A549 (cell line): ENCODE measurements at regions not wholly inside any gene's neighbourhood (a gene's known extent, or its start where the extent isn't known, plus 50 kb on each side); places are given as distances from the start of the nearest gene placed in this dataset.

Experiments
- ATAC-seq, 2 experiments: fragments of 200-7000 bp in 1 of 2; fragments of >200 bp in 1 of 2; cut with Nextera tagmentation in 1 of 2; cut with Tn5 transposase in 1 of 2; 3 replicates each; pipeline versions ENCODE4 v1.8.0 to v1.9.1; 2018 to 2020; ENCODE audit warnings: mild to moderate bottlenecking in 1 of 2, moderate library complexity in 1 of 2
- CTCF ChIA-PET: fragments of 300-600 bp; sonication (Branson Sonifier 250); formaldehyde crosslinking; extraction: SDS; loops from one replicate; lab custom pipeline; 2021; ENCODE audit warnings: antibody characterized with exemption, inconsistent platforms; lab: Yijun Ruan, JAX
- POLR2A ChIA-PET: fragments of 350-600 bp; formaldehyde crosslinking; extraction: SDS; loops from one replicate; lab custom pipeline; 2021; ENCODE audit warnings: antibody characterized with exemption, inconsistent platforms; lab: Yijun Ruan, JAX
- DNase-seq, 2 experiments: peaks; one replicate each; pipeline versions ENCODE4 v3.0.0 to v3.0.0-alpha.2; 2011 to 2016; ENCODE audit warnings: low read depth in 1 of 2, low spot score in 1 of 2
- FAIRE-seq: peaks from 2 replicates; lab custom pipeline; 2011; peaks lifted over from hg19 to GRCh38; lab: Jason Lieb, UNC
- H3K27ac ChIP-seq, 2 experiments: fragments of >200 bp; sonication (Bioruptor Twin); formaldehyde crosslinking; 3 replicates each; pipeline ENCODE4 v1.5.1; 2016 to 2017
- H3K4me1 ChIP-seq: fragments of >200 bp; sonication (Bioruptor Twin); formaldehyde crosslinking; 3 replicates; pipeline ENCODE4 v1.6.1; 2016
- H3K4me2 ChIP-seq: fragments of >200 bp; sonication (Bioruptor Twin); formaldehyde crosslinking; 3 replicates; pipeline ENCODE4 v1.6.1; 2016
- H3K4me3 ChIP-seq: fragments of >200 bp; sonication (Bioruptor Twin); formaldehyde crosslinking; 3 replicates; pipeline ENCODE4 v1.5.1; 2016
- H3K9me3 ChIP-seq: fragments of >200 bp; sonication (Bioruptor Twin); formaldehyde crosslinking; 3 replicates; pipeline ENCODE4 v1.6.1; 2016
- BHLHE40 ChIP-seq: IDR thresholded peaks from 2 replicates; pipeline ENCODE4 v1.6.1; 2012; ENCODE audit warnings: low read depth, low read length, inconsistent platforms
- CHD2 ChIP-seq: fragments of 150-350 bp; IDR thresholded peaks from 2 replicates; pipeline ENCODE4 v1.6.1; 2014; ENCODE audit warnings: low read length; ENCODE audit not compliant: partially characterized antibody
- EP300 ChIP-seq, 2 experiments: fragments of >200 bp; sonication (Bioruptor Twin); formaldehyde crosslinking; IDR thresholded peaks; 2 replicates in 1 of 2; 3 replicates in 1 of 2; pipeline ENCODE4 v1.6.1; 2016 to 2017
- ESRRA ChIP-seq: fragments of 150-350 bp; IDR thresholded peaks from 2 replicates; pipeline ENCODE4 v1.6.1; 2014; ENCODE audit warnings: mild to moderate bottlenecking, low read length, borderline replicate concordance
- FOSB ChIP-seq: fragments of 250-450 bp; sonication (Bioruptor Pico); IDR thresholded peaks from 2 replicates; pipeline ENCODE4 v1.5.0; 2020; ENCODE audit warnings: mild to moderate bottlenecking, moderate library complexity
- FOXS1 ChIP-seq: fragments of 250-450 bp; sonication (Bioruptor Pico); IDR thresholded peaks from 2 replicates; pipeline ENCODE4 v1.5.0; 2020; ENCODE audit warnings: mild to moderate bottlenecking, moderate library complexity
- HEYL ChIP-seq: fragments of 250-450 bp; sonication (Bioruptor Pico); IDR thresholded peaks from 2 replicates; pipeline ENCODE4 v1.8.0; 2021; ENCODE audit warnings: mild to moderate bottlenecking, moderate library complexity
- HOXA7 ChIP-seq: fragments of 250-450 bp; sonication (Bioruptor Pico); IDR thresholded peaks from 2 replicates; pipeline ENCODE4 v1.5.0; 2020; ENCODE audit warnings: mild to moderate bottlenecking, moderate library complexity
- MAFK ChIP-seq: fragments of 450-650 bp; IDR thresholded peaks from 2 replicates; pipeline ENCODE4 v1.6.1; 2014; ENCODE audit not compliant: partially characterized antibody
- NFE2L2 ChIP-seq: fragments of 150-350 bp; conservative IDR thresholded peaks from 2 replicates; pipeline ENCODE4 v1.6.1; 2014; ENCODE audit warnings: low read length
- POLR2AphosphoS2 ChIP-seq: conservative IDR thresholded peaks from 2 replicates; pipeline ENCODE4 v1.6.1; 2012; ENCODE audit warnings: low read length, improper control_type of control experiment, inconsistent platforms
- RAD21 ChIP-seq, 2 experiments: fragments of >200 bp in 1 of 2; sonication (Bioruptor Twin) in 1 of 2; formaldehyde crosslinking in 1 of 2; IDR thresholded peaks in 1 of 2; conservative IDR thresholded peaks in 1 of 2; 2 replicates in 1 of 2; 3 replicates in 1 of 2; pipeline ENCODE4 v1.6.1; 2012 to 2018; ENCODE audit warnings: inconsistent platforms in 1 of 2
- RFX5 ChIP-seq: fragments of 450-650 bp; IDR thresholded peaks from 2 replicates; pipeline ENCODE4 v1.7.1; 2014; ENCODE audit warnings: antibody characterized with exemption, mild to moderate bottlenecking, moderate library complexity
- SMC3 ChIP-seq: fragments of >200 bp; sonication (Bioruptor Twin); formaldehyde crosslinking; IDR thresholded peaks from 3 replicates; pipeline ENCODE4 v1.6.1; 2018; ENCODE audit warnings: inconsistent platforms
- ZC3H11A ChIP-seq: fragments of 450-650 bp; IDR thresholded peaks from 2 replicates; pipeline ENCODE4 v1.6.1; 2014; ENCODE audit warnings: antibody characterized with exemption, mild to moderate bottlenecking
- WGBS: methylation state at CpG from one replicate; pipeline ENCODE4 v1.1.6; 2017; ENCODE audit errors: missing lambda C conversion rate; 5-methylcytosine and 5-hydroxymethylcytosine counted together
- TF ChIP-seq, protein P1 (sequence below): fragments of 250-450 bp; sonication (Bioruptor Pico); IDR thresholded peaks from 2 replicates; pipeline ENCODE4 v1.5.0; 2020; ENCODE audit warnings: low read depth, mild to moderate bottlenecking, moderate library complexity
- TF ChIP-seq, protein P2 (sequence below): fragments of 450-650 bp; IDR thresholded peaks from 2 replicates; pipeline ENCODE4 v1.6.1; 2014; ENCODE audit warnings: antibody characterized with exemption
- TF ChIP-seq, protein P3 (sequence below): fragments of >200 bp; sonication (Bioruptor Twin); formaldehyde crosslinking; IDR thresholded peaks from 3 replicates; pipeline ENCODE4 v1.5.1; 2016
- TF ChIP-seq, protein P4 (sequence below): fragments of >200 bp; sonication (Bioruptor Twin); formaldehyde crosslinking; IDR thresholded peaks from 3 replicates; pipeline ENCODE4 v1.6.1; 2016

DNA sequence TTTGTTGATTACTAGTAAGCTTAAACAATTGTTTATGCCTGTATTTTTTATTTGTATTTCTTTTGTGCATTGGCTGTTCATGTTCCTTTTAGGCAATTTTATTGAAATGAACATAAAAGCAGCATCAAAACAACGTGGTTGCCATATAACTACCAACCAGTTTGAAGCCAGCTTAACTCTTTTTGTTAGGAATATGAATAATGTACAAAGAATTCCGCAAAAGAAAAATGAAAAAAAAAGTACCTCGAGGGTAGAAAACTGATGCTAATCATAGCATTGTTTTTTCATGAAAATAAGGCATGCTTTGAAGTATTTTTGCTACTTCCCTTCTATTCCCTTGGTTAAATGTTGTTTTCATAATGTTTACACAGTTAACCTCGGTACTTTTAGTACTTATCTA is 1024.0 kb upstream of the SLIT2 start:
- ChIA-PET CTCF (no interaction called here), POLR2A (no interaction called here)
- no peak for TF ChIP-seq ESRRA
- TF ChIP-seq FOSB (CRISPR knock-in tag), result no peak
- no peak for TF ChIP-seq EP300 (IDR thresholded peaks at IDR 0.05)
- TF ChIP-seq, protein P1, sequence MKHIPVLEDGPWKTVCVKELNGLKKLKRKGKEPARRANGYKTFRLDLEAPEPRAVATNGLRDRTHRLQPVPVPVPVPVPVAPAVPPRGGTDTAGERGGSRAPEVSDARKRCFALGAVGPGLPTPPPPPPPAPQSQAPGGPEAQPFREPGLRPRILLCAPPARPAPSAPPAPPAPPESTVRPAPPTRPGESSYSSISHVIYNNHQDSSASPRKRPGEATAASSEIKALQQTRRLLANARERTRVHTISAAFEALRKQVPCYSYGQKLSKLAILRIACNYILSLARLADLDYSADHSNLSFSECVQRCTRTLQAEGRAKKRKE (CRISPR knock-in tag), result no peak
- TF ChIP-seq, protein P2, sequence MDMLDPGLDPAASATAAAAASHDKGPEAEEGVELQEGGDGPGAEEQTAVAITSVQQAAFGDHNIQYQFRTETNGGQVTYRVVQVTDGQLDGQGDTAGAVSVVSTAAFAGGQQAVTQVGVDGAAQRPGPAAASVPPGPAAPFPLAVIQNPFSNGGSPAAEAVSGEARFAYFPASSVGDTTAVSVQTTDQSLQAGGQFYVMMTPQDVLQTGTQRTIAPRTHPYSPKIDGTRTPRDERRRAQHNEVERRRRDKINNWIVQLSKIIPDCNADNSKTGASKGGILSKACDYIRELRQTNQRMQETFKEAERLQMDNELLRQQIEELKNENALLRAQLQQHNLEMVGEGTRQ, result no peak
- no peak for TF ChIP-seq MAFK
- no peak for TF ChIP-seq POLR2AphosphoS2
- no peak for TF ChIP-seq HEYL (CRISPR knock-in tag)
- no peak for TF ChIP-seq ZC3H11A
- no peak for TF ChIP-seq RFX5
- TF ChIP-seq BHLHE40, result no peak
- no peak for TF ChIP-seq HOXA7
- TF ChIP-seq NFE2L2, result no peak
- 1% methylated on average over 4 of the region's 4 CpGs for WGBS
- H3K4me3 ChIP-seq, result no peak overlapping the region
- no peak overlapping the region for H3K4me2 ChIP-seq
- FAIRE-seq (no peak), DNase-seq (no peak), ATAC-seq (no peak)
- no peak overlapping the region for H3K27ac ChIP-seq
- H3K9me3 ChIP-seq, result no peaks in the 10 kb centered on the region
- no peaks in the 10 kb centered on the region for H3K4me1 ChIP-seq

DNA sequence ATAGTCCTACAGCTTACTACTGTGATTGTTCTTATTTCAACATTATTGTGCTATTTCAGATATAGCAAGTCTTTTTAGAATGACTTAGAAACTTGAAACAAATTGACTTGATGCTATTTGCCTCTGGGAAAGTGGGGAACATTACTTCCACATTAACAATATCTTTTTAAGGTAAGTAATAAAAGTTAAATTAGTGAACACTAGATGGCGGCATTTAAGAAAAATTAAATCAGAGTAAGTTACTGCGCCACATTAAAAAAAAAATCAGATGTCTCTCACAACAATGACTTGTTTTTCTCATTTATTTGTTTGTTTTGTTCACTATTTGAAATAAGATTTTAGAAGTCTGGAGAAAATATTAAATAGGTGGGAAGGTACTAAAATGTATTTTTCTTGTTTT is 1026.9 kb upstream of the SLIT2 start:
- H3K27ac ChIP-seq, result no peak overlapping the region
- no peak for FAIRE-seq
- no peak overlapping the region for H3K4me3 ChIP-seq
- no peak for ATAC-seq
- peak in 1 of 2 experiments; percentile 5 for DNase-seq
- POLR2A ChIA-PET, result no interaction called here
- no peak overlapping the region for H3K4me2 ChIP-seq
- WGBS, result 10% methylated on average over 2 of the region's 2 CpGs
- H3K4me1 ChIP-seq, result no peaks in the 10 kb centered on the region
- CTCF ChIA-PET, result no interaction called here
- H3K9me3 ChIP-seq, result no peaks in the 10 kb centered on the region
- TF ChIP-seq FOXS1 (CRISPR knock-in tag) (no peak), RAD21 (conservative IDR thresholded peaks at IDR 0.05 in 1 of 2, IDR thresholded peaks at IDR 0.05 in 1 of 2) (0 out of 5 replicates have a peak, but pooled peaks of 1 of the 2 experiments have one; percentile 17), SMC3 (0 out of 3 replicates have a peak, but pooled peaks have one; percentile 22), CHD2 (no peak)
- TF ChIP-seq, protein P3, sequence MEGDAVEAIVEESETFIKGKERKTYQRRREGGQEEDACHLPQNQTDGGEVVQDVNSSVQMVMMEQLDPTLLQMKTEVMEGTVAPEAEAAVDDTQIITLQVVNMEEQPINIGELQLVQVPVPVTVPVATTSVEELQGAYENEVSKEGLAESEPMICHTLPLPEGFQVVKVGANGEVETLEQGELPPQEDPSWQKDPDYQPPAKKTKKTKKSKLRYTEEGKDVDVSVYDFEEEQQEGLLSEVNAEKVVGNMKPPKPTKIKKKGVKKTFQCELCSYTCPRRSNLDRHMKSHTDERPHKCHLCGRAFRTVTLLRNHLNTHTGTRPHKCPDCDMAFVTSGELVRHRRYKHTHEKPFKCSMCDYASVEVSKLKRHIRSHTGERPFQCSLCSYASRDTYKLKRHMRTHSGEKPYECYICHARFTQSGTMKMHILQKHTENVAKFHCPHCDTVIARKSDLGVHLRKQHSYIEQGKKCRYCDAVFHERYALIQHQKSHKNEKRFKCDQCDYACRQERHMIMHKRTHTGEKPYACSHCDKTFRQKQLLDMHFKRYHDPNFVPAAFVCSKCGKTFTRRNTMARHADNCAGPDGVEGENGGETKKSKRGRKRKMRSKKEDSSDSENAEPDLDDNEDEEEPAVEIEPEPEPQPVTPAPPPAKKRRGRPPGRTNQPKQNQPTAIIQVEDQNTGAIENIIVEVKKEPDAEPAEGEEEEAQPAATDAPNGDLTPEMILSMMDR, result peak; percentile 24; the same call in 1 of the 3 replicates

DNA sequence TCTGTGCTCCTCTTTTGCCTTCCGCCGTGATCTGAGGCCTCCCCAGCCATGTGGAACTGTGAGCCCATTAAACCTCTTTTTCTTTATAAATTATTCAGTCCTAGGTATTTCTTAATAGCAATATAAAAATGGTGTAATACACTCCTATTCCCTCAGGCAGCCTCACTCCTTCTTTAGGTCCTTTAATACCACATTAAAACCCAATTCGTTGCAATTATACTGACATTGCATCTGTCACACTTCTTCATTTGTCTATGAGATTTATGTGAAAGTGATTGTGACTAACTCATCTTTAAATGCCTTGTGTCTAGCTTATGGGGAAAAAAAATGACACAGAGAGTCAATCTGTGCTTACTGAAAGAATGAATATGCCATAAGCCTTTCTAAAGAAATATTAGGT is 1035.2 kb upstream of the SLIT2 start:
- ChIA-PET CTCF (no interaction called here), POLR2A (no interaction called here)
- 6% methylated on average over 3 of the region's 3 CpGs for WGBS
- Histone ChIP-seq H3K9me3 (no peaks in the 10 kb centered on the region; the same call in 2 of the 3 replicates), H3K4me2 (no peak overlapping the region), H3K4me1 (no peaks in the 10 kb centered on the region), H3K27ac (no peak overlapping the region), H3K4me3 (no peak overlapping the region)
- ATAC-seq (no peak), DNase-seq (no peak), FAIRE-seq (no peak)
- TF ChIP-seq, protein P4, sequence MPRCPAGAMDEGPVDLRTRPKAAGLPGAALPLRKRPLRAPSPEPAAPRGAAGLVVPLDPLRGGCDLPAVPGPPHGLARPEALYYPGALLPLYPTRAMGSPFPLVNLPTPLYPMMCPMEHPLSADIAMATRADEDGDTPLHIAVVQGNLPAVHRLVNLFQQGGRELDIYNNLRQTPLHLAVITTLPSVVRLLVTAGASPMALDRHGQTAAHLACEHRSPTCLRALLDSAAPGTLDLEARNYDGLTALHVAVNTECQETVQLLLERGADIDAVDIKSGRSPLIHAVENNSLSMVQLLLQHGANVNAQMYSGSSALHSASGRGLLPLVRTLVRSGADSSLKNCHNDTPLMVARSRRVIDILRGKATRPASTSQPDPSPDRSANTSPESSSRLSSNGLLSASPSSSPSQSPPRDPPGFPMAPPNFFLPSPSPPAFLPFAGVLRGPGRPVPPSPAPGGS, result no peak
